ENCODE measurements at regions not wholly inside any gene's neighbourhood (a gene's known extent, or its start where the extent isn't known, plus 50 kb on each side); places are given as distances from the start of the nearest gene placed in this dataset.

DNA sequence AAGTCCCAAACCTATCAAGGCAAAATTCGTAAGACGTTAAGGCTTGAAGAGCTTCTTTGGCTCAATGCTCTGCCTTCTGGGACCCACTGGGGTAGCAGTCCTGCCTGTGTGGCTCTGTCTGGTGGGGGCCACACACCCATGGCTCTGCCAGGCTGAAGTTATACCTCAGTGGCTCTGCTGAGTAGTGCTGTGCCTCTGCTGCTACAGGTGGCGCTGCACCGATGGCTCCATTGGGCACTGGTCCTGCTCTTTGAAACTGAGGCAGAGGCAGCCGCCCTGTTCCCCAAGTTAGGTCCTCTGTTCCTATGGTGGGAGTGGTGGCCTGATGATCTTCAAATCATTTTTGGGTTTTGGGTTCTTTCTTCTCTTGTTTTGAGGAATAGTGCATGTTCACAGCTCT, 68.0 kb upstream of the AP4E1 start:
- 87 to 91% methylated on average over 5 of the region's 5 CpGs for WGBS, 2 donors

DNA sequence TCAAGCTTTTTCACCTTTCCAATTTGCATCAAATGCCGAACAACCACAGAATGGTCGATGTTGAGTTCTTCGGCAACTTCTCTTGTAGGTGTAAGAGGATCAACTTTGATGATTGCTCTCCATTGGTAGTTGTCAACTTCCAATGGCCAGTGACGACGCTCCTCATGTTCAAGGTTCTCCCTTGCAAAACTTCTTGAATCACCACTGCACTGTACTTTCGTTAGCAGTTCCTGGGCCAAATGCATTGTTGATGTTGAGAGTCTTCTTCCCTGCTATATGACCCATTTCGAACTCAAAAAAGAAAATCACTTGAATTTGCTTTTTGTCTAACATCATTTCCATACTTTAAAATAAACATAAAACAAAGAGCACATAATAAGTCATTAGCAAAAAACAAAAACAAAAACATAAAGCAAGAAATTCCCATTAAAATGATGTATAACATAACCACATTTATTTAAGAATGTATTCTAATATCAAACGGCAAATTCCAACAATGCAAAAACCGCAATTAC, 71.2 kb upstream of the AP4E1 start:
- no peak for DNase-seq
- no peak for TF ChIP-seq POLR2A (IDR thresholded peaks at IDR 0.05)
- TF ChIP-seq, protein P1, sequence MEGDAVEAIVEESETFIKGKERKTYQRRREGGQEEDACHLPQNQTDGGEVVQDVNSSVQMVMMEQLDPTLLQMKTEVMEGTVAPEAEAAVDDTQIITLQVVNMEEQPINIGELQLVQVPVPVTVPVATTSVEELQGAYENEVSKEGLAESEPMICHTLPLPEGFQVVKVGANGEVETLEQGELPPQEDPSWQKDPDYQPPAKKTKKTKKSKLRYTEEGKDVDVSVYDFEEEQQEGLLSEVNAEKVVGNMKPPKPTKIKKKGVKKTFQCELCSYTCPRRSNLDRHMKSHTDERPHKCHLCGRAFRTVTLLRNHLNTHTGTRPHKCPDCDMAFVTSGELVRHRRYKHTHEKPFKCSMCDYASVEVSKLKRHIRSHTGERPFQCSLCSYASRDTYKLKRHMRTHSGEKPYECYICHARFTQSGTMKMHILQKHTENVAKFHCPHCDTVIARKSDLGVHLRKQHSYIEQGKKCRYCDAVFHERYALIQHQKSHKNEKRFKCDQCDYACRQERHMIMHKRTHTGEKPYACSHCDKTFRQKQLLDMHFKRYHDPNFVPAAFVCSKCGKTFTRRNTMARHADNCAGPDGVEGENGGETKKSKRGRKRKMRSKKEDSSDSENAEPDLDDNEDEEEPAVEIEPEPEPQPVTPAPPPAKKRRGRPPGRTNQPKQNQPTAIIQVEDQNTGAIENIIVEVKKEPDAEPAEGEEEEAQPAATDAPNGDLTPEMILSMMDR (IDR thresholded peaks at IDR 0.05): no peak
- no peaks in the 10 kb centered on the region for H3K9me3 ChIP-seq
- no peaks in the 10 kb centered on the region for H3K36me3 ChIP-seq
- no peaks in the 10 kb centered on the region for H3K4me1 ChIP-seq
- intact Hi-C loops (cut with DNase I): no loop called here
- no peaks in the 10 kb centered on the region for H3K27me3 ChIP-seq
- no peak overlapping the region for H3K27ac ChIP-seq
- 92% methylated on average over 9 of the region's 9 CpGs for WGBS, 2 donors
- H3K4me3 ChIP-seq: no peak overlapping the region

More for the DNA sequence above, 68.0 kb upstream of the AP4E1 start:
- DNase-seq: no peak
- intact Hi-C loops (cut with DNase I): no loop called here
- no peak overlapping the region for H3K4me3 ChIP-seq
- no peaks in the 10 kb centered on the region for H3K9me3 ChIP-seq
- H3K27me3 ChIP-seq: no peaks in the 10 kb centered on the region
- TF ChIP-seq POLR2A (IDR thresholded peaks at IDR 0.05): no peak
- TF ChIP-seq, protein P1 (IDR thresholded peaks at IDR 0.05): no peak
- H3K36me3 ChIP-seq: no peaks in the 10 kb centered on the region
- no peaks in the 10 kb centered on the region for H3K4me1 ChIP-seq
- H3K27ac ChIP-seq: no peak overlapping the region

DNA sequence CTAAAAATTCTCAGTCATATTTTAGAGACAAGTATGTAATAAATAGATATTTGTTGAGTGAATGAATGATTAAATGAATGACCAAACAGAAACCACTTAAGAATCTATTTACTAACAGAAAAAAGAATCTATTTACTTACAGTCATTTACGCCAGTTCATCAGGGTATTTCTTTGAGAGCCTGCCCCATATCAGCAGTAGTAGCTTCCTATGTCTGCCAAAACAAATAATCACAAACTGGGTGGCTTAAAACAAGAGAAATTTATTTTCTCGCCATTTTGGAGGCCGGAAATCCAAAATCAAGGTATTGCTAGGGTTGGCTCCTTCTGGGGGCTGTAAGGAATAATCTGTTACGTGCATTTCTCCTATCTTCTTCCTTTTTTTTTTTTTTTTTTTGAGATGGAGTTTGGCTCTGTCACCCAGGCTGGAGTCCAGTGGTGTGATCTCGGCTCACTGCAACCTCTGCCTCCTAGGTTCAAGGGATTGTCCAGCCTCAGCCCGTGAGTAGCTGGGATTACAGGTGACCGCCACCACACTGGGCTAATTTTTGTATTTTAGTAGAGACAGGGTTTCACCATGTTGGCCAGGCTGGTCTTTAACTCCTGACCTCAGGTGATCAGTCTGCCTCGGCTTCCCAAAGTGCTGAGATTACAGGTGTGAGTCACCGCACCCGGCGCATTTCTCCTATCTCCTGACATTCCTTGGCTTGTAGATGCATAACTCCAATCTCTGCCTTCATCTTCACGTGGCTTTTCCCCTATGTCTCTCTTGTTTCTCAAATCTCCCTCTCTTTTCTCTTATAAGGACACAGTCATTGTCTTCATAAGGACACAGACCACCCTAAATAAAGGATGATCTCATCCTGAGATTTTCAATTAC, 65.2 kb upstream of the SPPL2A start:
- Histone ChIP-seq H3K27me3 (no peaks in the 10 kb centered on the region), H3K36me3 (no peaks in the 10 kb centered on the region), H3K4me1 (no peaks in the 10 kb centered on the region), H3K27ac (no peak overlapping the region), H3K9me3 (no peaks in the 10 kb centered on the region), H3K4me3 (no peak overlapping the region)
- intact Hi-C loops (cut with DNase I): no loop called here
- DNase-seq: no peak
- TF ChIP-seq POLR2A (IDR thresholded peaks at IDR 0.05): no peak
- TF ChIP-seq, protein P1 (IDR thresholded peaks at IDR 0.05): no peak
- 78 to 91% methylated on average over 9 to 12 of the region's 12 CpGs for WGBS, 2 donors

DNA sequence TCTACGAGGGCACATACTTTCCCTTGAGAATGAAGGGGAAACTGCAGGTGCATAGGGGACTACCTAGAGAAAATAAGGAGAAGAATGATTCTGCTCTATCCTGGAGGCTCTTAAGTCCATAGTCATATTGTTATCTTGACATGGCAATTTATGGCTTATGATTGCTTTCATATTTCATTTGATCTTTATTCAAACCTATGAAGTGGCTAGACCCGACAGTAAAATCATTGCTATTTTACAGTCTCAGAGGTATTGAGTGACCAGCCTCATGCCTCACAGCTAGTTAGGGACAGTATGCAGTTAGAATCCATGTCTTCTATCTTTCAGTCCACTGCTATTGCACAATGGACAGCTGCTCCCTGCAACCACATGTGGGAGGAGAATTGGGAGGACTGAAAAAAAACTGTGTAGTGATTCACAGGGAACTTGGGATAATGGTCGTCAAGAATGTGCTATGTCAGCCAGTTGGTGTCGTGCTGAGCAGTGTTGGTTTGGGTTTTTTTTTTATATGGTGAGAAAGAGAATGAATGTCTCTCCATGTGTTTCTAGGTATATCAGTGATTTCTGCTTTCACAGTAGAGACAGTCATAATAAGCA, 63.2 kb upstream of the SPPL2A start:
- intact Hi-C loops (cut with DNase I): no loop called here
- Histone ChIP-seq H3K4me3 (no peak overlapping the region), H3K4me1 (no peaks in the 10 kb centered on the region), H3K27ac (no peak overlapping the region), H3K27me3 (no peaks in the 10 kb centered on the region), H3K9me3 (no peaks in the 10 kb centered on the region), H3K36me3 (no peaks in the 10 kb centered on the region)
- WGBS, 2 donors: 41 to 42% methylated on average over 4 of the region's 4 CpGs
- no peak for DNase-seq
- no peak for TF ChIP-seq POLR2A (IDR thresholded peaks at IDR 0.05)
- TF ChIP-seq, protein P1 (IDR thresholded peaks at IDR 0.05): no peak

DNA sequence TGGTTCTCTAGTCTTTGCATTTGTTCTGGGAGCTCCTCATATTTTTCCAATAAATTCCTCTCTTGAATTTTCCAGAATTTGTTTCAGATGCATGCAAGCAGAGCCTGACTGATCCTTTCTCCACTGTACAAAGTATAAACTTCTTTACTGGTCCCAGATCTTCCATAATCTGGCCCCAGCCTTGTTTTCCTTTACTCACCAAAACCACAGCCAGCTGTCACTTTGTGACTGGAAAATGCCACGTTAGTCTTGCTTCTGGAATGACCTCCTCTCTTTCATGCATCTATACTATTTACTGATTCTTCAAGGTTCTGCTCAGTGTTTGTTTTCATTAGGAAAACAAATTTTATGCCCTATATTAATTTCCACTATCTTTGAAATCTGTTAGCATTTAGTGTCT, 60.4 kb upstream of the SPPL2A start:
- Histone ChIP-seq H3K27ac (no peak overlapping the region), H3K36me3 (no peaks in the 10 kb centered on the region), H3K9me3 (no peaks in the 10 kb centered on the region), H3K27me3 (no peaks in the 10 kb centered on the region), H3K4me1 (no peaks in the 10 kb centered on the region), H3K4me3 (no peak overlapping the region)
- TF ChIP-seq, protein P1 (IDR thresholded peaks at IDR 0.05): no peak
- TF ChIP-seq POLR2A (IDR thresholded peaks at IDR 0.05): no peak
- WGBS, 2 donors: 50 to 59% methylated on average over 1 of the region's 1 CpG
- DNase-seq: no peak
- intact Hi-C loops (cut with DNase I): no loop called here
